Peyer's patch (tissue), 4 donors: ENCODE measurements at regions not wholly inside any gene's neighbourhood (a gene's known extent, or its start where the extent isn't known, plus 50 kb on each side); places are given as distances from the start of the nearest gene placed in this dataset.

Experiments
- CTCF ChIP-seq, 6 experiments: fragments of 450-650 bp in 4 of 6; fragments of 200-600 bp in 2 of 6; sonication (generic) in 1 of 6; IDR thresholded peaks; one replicate each; pipeline ENCODE4 v1.5.1; 2017 to 2019; ENCODE audit warnings: antibody characterized with exemption in 6 of 6, mild to moderate bottlenecking in 3 of 6, moderate library complexity in 1 of 6
- POLR2A ChIP-seq, 2 donors: fragments of 450-650 bp; IDR thresholded peaks; one replicate each; pipeline ENCODE4 v1.5.1; 2017; ENCODE audit warnings: antibody characterized with exemption in 2 of 2, mild to moderate bottlenecking in 2 of 2, moderate library complexity in 2 of 2

DNA sequence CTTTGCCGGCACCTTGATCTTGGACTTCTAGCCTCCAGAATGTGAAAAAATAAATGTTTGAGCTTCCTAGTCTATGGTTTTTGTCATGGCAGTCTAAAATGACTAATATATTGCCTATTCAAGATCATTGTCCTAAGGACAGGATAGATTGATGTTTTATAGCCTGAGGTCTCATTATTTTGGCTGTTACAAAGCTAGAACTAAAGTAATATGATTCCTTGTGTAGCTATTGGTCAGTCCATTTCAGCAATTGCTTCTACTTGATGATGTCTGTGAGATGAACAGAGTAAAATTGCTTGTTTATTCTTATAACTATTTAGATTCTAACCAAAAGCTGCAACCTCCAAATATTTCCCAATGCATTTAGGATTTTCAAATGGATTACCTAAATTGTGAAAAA, 145.0 kb downstream of the HRH4 start:
- no peak for TF ChIP-seq CTCF (IDR thresholded peaks at IDR 0.05)
- no peak for TF ChIP-seq POLR2A (IDR thresholded peaks at IDR 0.05)
